GM12878 (cell line): ENCODE measurements at regions not wholly inside any gene's neighbourhood (a gene's known extent, or its start where the extent isn't known, plus 50 kb on each side); places are given as distances from the start of the nearest gene placed in this dataset.

Experiments
- ATAC-seq: fragments of 200-7000 bp; cut with Tn5 transposase; 3 replicates; pipeline ENCODE4 v1.9.1; 2020; ENCODE audit warnings: mild to moderate bottlenecking, moderate library complexity
- BruUV-seq: library from RNA; stranded (reverse); fragments of 400-500 nt; replicated peaks from 2 replicates; lab custom pipeline; 2021; lab: Mats Ljungman, UMichigan
- CTCF ChIA-PET: fragments of 300-600 bp; sonication (Branson Sonifier 250); formaldehyde crosslinking; extraction: SDS; loops from one replicate; lab custom pipeline; 2021; ENCODE audit warnings: inconsistent platforms; lab: Yijun Ruan, JAX
- POLR2A ChIA-PET: fragments of 350-600 bp; formaldehyde crosslinking; extraction: SDS; loops from one replicate; lab custom pipeline; 2021; ENCODE audit warnings: inconsistent platforms; lab: Charles Lee
- RAD21 ChIA-PET: fragments of 300-600 bp; sonication (Branson Sonifier 250); formaldehyde crosslinking; loops from one replicate; lab custom pipeline; 2023; ENCODE audit warnings: antibody characterized with exemption; ENCODE audit not compliant: unreplicated experiment; lab: Charles Lee
- SMC1A ChIA-PET: fragments of 300-600 bp; sonication (Branson Sonifier 250); formaldehyde crosslinking; loops from one replicate; lab custom pipeline; 2023; ENCODE audit not compliant: unreplicated experiment, uncharacterized antibody; lab: Charles Lee
- DNase-seq: peaks from one replicate; pipeline ENCODE4 v3.0.0-alpha.2; 2011; ENCODE audit warnings: low read depth, low spot score
- FAIRE-seq: peaks from 3 replicates; lab custom pipeline; 2011; peaks lifted over from hg19 to GRCh38; lab: Jason Lieb, UNC
- H2AFZ ChIP-seq: 2 replicates; pipeline ENCODE4 v1.6.0; 2011; ENCODE audit warnings: low read depth, low read length, control low read depth; ENCODE audit not compliant: control insufficient read depth
- H3K27ac ChIP-seq: 2 replicates; pipeline ENCODE4 v1.5.1; 2011; ENCODE audit warnings: control low read depth; ENCODE audit not compliant: control insufficient read depth, insufficient read depth
- H3K27me3 ChIP-seq, 2 experiments: replicated peaks in 1 of 2; 2 replicates each; pipeline versions ENCODE4 v1.6.0 to v1.6.1; 2011; ENCODE audit warnings: low read length in 1 of 2; ENCODE audit not compliant: control insufficient read depth in 2 of 2, insufficient read depth in 2 of 2
- H3K36me3 ChIP-seq, 2 experiments: 2 replicates each; pipeline ENCODE4 v1.5.1; 2011; ENCODE audit warnings: low read length in 1 of 2; ENCODE audit not compliant: control insufficient read depth in 2 of 2, insufficient read depth in 2 of 2
- H3K4me1 ChIP-seq: 2 replicates; pipeline ENCODE4 v1.6.1; 2011; ENCODE audit warnings: mild to moderate bottlenecking, low read length, moderate library complexity, mixed read lengths; ENCODE audit not compliant: control insufficient read depth, insufficient read depth
- H3K4me2 ChIP-seq: 2 replicates; pipeline ENCODE4 v1.6.0; 2011; ENCODE audit warnings: control low read depth; ENCODE audit not compliant: control insufficient read depth, insufficient read depth
- H3K4me3 ChIP-seq: fragments of 200-600 bp; sonication (generic); 2 replicates; pipeline ENCODE4 v1.5.1; 2016
- H3K79me2 ChIP-seq: 2 replicates; pipeline ENCODE4 v1.6.0; 2011; ENCODE audit warnings: low read length; ENCODE audit not compliant: control insufficient read depth, insufficient read depth
- H3K9ac ChIP-seq: 2 replicates; pipeline ENCODE4 v1.8.0; 2011; ENCODE audit warnings: low read length, control low read depth, mixed read lengths; ENCODE audit not compliant: control insufficient read depth, insufficient read depth
- H3K9me3 ChIP-seq: replicated peaks from 3 replicates; pipeline ENCODE4 v1.5.1; 2011; ENCODE audit warnings: mild to moderate bottlenecking, low read length; ENCODE audit not compliant: control insufficient read depth, insufficient read depth
- H4K20me1 ChIP-seq: 2 replicates; pipeline ENCODE4 v1.6.0; 2011; ENCODE audit not compliant: control insufficient read depth, insufficient read depth
- BMI1 ChIP-seq: fragments of 450-650 bp; IDR thresholded peaks from 2 replicates; pipeline ENCODE4 v1.6.1; 2016; ENCODE audit warnings: mild to moderate bottlenecking, moderate library complexity, borderline replicate concordance
- CEBPB ChIP-seq, 2 experiments: fragments of 150-350 bp in 1 of 2; IDR thresholded peaks; 2 replicates each; pipeline ENCODE4 v1.6.1; 2012 to 2014; ENCODE audit warnings: low read depth in 2 of 2, low read length in 2 of 2, borderline replicate concordance in 1 of 2, inconsistent platforms in 1 of 2
- CHD4 ChIP-seq: fragments of 200-600 bp; sonication (generic); IDR thresholded peaks from 2 replicates; pipeline ENCODE4 v1.6.1; 2016; ENCODE audit warnings: mild to moderate bottlenecking
- FOS ChIP-seq: IDR thresholded peaks from 3 replicates; pipeline ENCODE4 v1.6.1; 2011; ENCODE audit warnings: borderline replicate concordance; ENCODE audit not compliant: insufficient read length; ENCODE audit errors: extremely low read depth
- GATAD2B ChIP-seq: fragments of 450-650 bp; conservative IDR thresholded peaks from 2 replicates; pipeline ENCODE4 v1.6.1; 2017; ENCODE audit warnings: low read depth, mild to moderate bottlenecking, moderate library complexity
- IRF4 ChIP-seq: IDR thresholded peaks from 2 replicates; pipeline ENCODE4 v1.6.1; 2011; ENCODE audit warnings: low read depth, low read length
- KLF5 ChIP-seq: fragments of 450-650 bp; IDR thresholded peaks from 2 replicates; pipeline ENCODE4 v1.6.1; 2014; ENCODE audit warnings: mild to moderate bottlenecking; ENCODE audit not compliant: partially characterized antibody
- NFXL1 ChIP-seq: fragments of 450-650 bp; IDR thresholded peaks from 2 replicates; pipeline ENCODE4 v1.6.1; 2017; ENCODE audit warnings: antibody characterized with exemption, mild to moderate bottlenecking, borderline replicate concordance
- PML ChIP-seq: IDR thresholded peaks from 2 replicates; pipeline ENCODE4 v1.6.1; 2012; ENCODE audit warnings: low read length, inconsistent platforms
- RAD21 ChIP-seq: IDR thresholded peaks from 2 replicates; pipeline ENCODE4 v1.6.1; 2011; ENCODE audit warnings: mild to moderate bottlenecking, low read depth, low read length, moderate library complexity; ENCODE audit not compliant: insufficient read depth
- RELA ChIP-seq: fragments of 450-650 bp; IDR thresholded peaks from 2 replicates; pipeline ENCODE4 v1.8.0; 2014; ENCODE audit warnings: borderline replicate concordance; ENCODE audit not compliant: partially characterized antibody
- SP1 ChIP-seq: IDR thresholded peaks from one replicate; pipeline ENCODE4 v1.6.1; 2011; ENCODE audit warnings: low read depth, low read length
- ZNF217 ChIP-seq: fragments of 450-650 bp; IDR thresholded peaks from 2 replicates; pipeline ENCODE4 v1.6.1; 2017; ENCODE audit warnings: antibody characterized with exemption, mild to moderate bottlenecking
- WGBS: methylation state at CpG from one replicate; pipeline ENCODE4 v1.1.6; 2016; ENCODE audit warnings: low lambda C conversion rate; ENCODE audit not compliant: insufficient replicate concordance, insufficient coverage; ENCODE audit errors: missing lambda C conversion rate; 5-methylcytosine and 5-hydroxymethylcytosine counted together
- in situ Hi-C: fragments of 300-500 bp; cut with MboI; formaldehyde crosslinking; loops from 9 replicates; pipeline ENCODE4 v1.14.3; 2018; ENCODE audit warnings: mixed read lengths
- intact Hi-C: fragments of 100-400 bp; cut with micrococcal nuclease; formaldehyde crosslinking; loops from one replicate; pipeline ENCODE4 v1.14.2; 2022; ENCODE audit not compliant: unreplicated experiment
- TF ChIP-seq, protein P1 (sequence below): fragments of 450-650 bp; IDR thresholded peaks from 2 replicates; pipeline ENCODE4 v1.6.1; 2018; ENCODE audit warnings: borderline replicate concordance, mild to moderate bottlenecking; ENCODE audit not compliant: partially characterized antibody

GRCh38 chr15:81061490-81062253 is 60.9 kb downstream of the TLNRD1 start:
- no peaks in the 10 kb centered on the region for H3K27me3 ChIP-seq
- no TSS peak for BruUV-seq
- TF ChIP-seq PML (no peak), NFXL1 (no peak), GATAD2B (no peak), KLF5 (no peak), IRF4 (no peak), RAD21 (no peak), ZNF217 (no peak), RELA (no peak), BMI1 (no peak), FOS (no peak), SP1 (no peak), CEBPB (IDR thresholded peaks at IDR 0.05; ENCODE audit: borderline replicate concordance in 1 of 2, low read depth in 2 of 2, low read length in 2 of 2) (no peak), CHD4 (no peak)
- TF ChIP-seq, protein P1, sequence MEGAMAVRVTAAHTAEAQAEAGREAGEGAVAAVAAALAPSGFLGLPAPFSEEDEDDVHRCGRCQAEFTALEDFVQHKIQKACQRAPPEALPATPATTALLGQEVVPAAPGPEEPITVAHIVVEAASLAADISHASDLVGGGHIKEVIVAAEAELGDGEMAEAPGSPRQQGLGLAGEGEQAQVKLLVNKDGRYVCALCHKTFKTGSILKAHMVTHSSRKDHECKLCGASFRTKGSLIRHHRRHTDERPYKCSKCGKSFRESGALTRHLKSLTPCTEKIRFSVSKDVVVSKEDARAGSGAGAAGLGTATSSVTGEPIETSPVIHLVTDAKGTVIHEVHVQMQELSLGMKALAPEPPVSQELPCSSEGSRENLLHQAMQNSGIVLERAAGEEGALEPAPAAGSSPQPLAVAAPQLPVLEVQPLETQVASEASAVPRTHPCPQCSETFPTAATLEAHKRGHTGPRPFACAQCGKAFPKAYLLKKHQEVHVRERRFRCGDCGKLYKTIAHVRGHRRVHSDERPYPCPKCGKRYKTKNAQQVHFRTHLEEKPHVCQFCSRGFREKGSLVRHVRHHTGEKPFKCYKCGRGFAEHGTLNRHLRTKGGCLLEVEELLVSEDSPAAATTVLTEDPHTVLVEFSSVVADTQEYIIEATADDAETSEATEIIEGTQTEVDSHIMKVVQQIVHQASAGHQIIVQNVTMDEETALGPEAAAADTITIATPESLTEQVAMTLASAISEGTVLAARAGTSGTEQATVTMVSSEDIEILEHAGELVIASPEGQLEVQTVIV: no peak
- SMC1A ChIA-PET: no interaction called here
- DNase-seq: no peak
- FAIRE-seq: peak; percentile 18
- CTCF ChIA-PET: interaction anchor here (0.9 kb wide), 1 partner anchor 27 kb away, joined by 4 read pairs; no protein-coding TSS in a partner anchor
- no peak overlapping the region for H3K9ac ChIP-seq
- peaks cover 16% of the 10 kb centered on the region for H3K4me1 ChIP-seq
- ATAC-seq: no peak
- no peak overlapping the region for H2AFZ ChIP-seq
- no peaks in the 10 kb centered on the region for H4K20me1 ChIP-seq
- POLR2A ChIA-PET: no interaction called here
- 62% methylated on average over 5 of the region's 5 CpGs for WGBS
- no peak overlapping the region for H3K4me3 ChIP-seq
- no peaks in the 10 kb centered on the region for H3K79me2 ChIP-seq
- intact Hi-C loops: no loop called here
- RAD21 ChIA-PET: no interaction called here
- no peaks in the 10 kb centered on the region for H3K9me3 ChIP-seq
- no peaks in the 10 kb centered on the region for H3K36me3 ChIP-seq
- H3K4me2 ChIP-seq: no peak overlapping the region; the same call in 1 of the 2 replicates
- in situ Hi-C loops: no loop called here
- no peak overlapping the region for H3K27ac ChIP-seq
